Mesodermal cell (in vitro differentiated cells): ENCODE measurements at regions not wholly inside any gene's neighbourhood (a gene's known extent, or its start where the extent isn't known, plus 50 kb on each side); places are given as distances from the start of the nearest gene placed in this dataset.

ENCODE experiments used
- H3K27ac ChIP-seq: 2 replicates; pipeline ENCODE4 v1.7.0; 2013; ENCODE audit warnings: mild to moderate bottlenecking, low read depth, low read length, moderate library complexity; ENCODE audit not compliant: severe bottlenecking
- H3K36me3 ChIP-seq: 2 replicates; pipeline ENCODE4 v1.7.1; 2013; ENCODE audit warnings: mild to moderate bottlenecking, low read length, moderate library complexity; ENCODE audit not compliant: control insufficient read depth, insufficient read depth
- H3K4me1 ChIP-seq: one replicate; pipeline ENCODE4 v1.7.1; 2013; ENCODE audit warnings: mild to moderate bottlenecking, low read length; ENCODE audit not compliant: insufficient read depth, control insufficient read depth, poor library complexity, severe bottlenecking
- H3K4me3 ChIP-seq: 2 replicates; pipeline ENCODE4 v1.7.0; 2013; ENCODE audit warnings: low read length, control low read depth, mild to moderate bottlenecking; ENCODE audit not compliant: insufficient read depth, poor library complexity, severe bottlenecking; ENCODE audit errors: extremely low read depth
- H3K9me3 ChIP-seq: 2 replicates; pipeline ENCODE4 v1.7.1; 2013; ENCODE audit warnings: mild to moderate bottlenecking, low read length, moderate library complexity; ENCODE audit not compliant: control insufficient read depth
- WGBS, 2 experiments: methylation state at CpG; one replicate each; pipeline ENCODE4 v1.1.5; 2013; ENCODE audit warnings: missing lambda C conversion rate in 2 of 2; ENCODE audit not compliant: insufficient coverage in 2 of 2; 5-methylcytosine and 5-hydroxymethylcytosine counted together

- H3K9me3 ChIP-seq: peaks cover 16% of the 10 kb centered on the region
- H3K36me3 ChIP-seq: no peaks in the 10 kb centered on the region
- no peak overlapping the region for H3K4me3 ChIP-seq
- H3K27ac ChIP-seq: no peak overlapping the region
- H3K4me1 ChIP-seq: peaks cover 31% of the 10 kb centered on the region
- no CpG with 5 or more reads among the region's 2 CpGs for WGBS, 2 experiments
Observed at GRCh38 chr16:65525707-65526106, 403.8 kb upstream of the CDH11 start.

GRCh38 chr16:65524997-65525396 lies 403.1 kb upstream of the CDH11 start:
- Histone ChIP-seq H3K4me3 (no peak overlapping the region), H3K4me1 (peaks cover 34% of the 10 kb centered on the region), H3K9me3 (peaks cover 16% of the 10 kb centered on the region), H3K36me3 (no peaks in the 10 kb centered on the region), H3K27ac (peak overlapping the region; percentile 84)
- 86 to 90% methylated on average over 5 to 8 of the region's 8 CpGs for WGBS, 2 experiments

- H3K4me1 ChIP-seq: peaks cover 34% of the 10 kb centered on the region
- H3K36me3 ChIP-seq: no peaks in the 10 kb centered on the region
- peak overlapping the region; percentile 84 for H3K27ac ChIP-seq
- H3K9me3 ChIP-seq: peaks cover 16% of the 10 kb centered on the region
- WGBS, 2 experiments: no CpG with 5 or more reads among the region's 3 CpGs
- no peak overlapping the region for H3K4me3 ChIP-seq
Observed at GRCh38 chr16:65524231-65524630, 402.4 kb upstream of the CDH11 start.

DNA sequence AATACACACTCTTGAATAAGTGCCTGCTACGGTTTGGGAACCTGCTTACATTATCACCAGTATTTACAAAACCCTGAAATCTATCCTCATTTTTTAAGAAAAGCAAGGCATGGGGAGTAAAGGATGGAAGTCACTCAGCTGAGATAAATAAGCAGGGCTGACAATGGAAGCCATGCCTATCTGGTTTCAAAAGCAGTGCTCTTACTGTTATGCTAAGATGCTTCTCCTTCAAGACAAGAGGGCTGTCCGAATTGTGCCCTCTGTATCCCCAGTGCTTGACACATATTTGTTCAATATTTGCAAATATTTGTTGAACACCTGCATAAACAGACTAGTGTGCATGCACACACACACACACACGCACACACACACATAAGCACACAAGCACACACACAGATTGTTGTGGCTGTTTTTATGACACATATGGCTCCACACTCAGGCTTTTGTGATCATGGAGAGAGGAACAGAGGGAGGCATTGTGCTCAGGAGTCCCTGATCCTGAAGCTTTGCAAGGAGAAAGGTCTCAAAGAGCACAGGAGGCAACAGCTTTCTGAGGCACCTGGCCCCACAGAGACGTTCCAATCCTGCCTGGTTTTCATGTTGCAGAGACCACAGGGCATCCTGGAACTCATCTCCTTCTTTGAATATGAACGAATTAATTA lies 401.6 kb upstream of the CDH11 start:
- Histone ChIP-seq H3K27ac (peak overlapping the region; percentile 41), H3K4me3 (no peak overlapping the region), H3K4me1 (peaks cover 34% of the 10 kb centered on the region), H3K36me3 (no peaks in the 10 kb centered on the region), H3K9me3 (peaks cover 16% of the 10 kb centered on the region)
- WGBS, 2 experiments: 73 to 80% methylated on average over 2 to 3 of the region's 5 CpGs

GRCh38 chr16:65522412-65522811 lies 400.5 kb upstream of the CDH11 start:
- H3K27ac ChIP-seq: peak overlapping the region; percentile 77
- peaks cover 34% of the 10 kb centered on the region for H3K4me1 ChIP-seq
- no peaks in the 10 kb centered on the region for H3K36me3 ChIP-seq
- H3K4me3 ChIP-seq: no peak overlapping the region
- H3K9me3 ChIP-seq: peaks cover 12% of the 10 kb centered on the region
- WGBS, 2 experiments: 92 to 100% methylated on average over 1 to 7 of the region's 7 CpGs

DNA sequence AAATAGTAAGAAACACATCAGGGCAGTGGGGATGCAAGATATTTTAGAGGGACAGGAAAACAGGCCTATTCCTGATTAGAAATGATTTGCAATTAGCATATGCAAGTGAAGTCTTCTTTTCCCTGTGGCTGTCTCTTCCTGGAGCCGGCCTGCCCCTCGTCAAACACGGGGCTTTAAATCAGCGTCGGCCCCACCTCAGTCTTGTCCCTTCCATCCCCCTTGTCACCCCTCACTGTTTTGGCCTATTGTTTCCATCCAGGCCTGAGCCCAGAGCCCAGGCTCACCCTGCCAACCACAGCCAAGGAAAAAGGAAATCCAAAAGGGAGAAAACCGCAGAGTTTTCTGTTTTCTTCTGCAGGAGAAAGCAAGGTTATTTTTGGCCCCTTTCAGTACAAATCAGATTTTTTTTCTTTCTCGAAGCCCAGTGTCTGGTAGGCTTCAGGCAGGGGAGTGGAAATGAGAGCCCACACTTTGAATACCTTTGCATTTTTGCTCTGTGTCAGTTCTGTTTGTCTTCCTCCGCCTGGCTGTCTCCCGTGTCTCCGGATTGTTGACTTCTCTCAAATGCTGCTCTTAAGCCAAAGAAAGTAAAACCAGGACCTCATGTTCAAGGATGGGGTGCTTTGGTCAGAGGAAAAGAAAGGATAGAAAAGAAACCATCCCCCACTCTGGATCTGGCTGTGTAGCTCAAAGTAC lies 399.9 kb upstream of the CDH11 start:
- Histone ChIP-seq H3K4me3 (no peak overlapping the region), H3K9me3 (peaks cover 5% of the 10 kb centered on the region), H3K4me1 (peaks cover 34% of the 10 kb centered on the region), H3K27ac (peak overlapping the region; percentile 77), H3K36me3 (no peaks in the 10 kb centered on the region)
- 44% methylated on average over 8 of the region's 10 CpGs; no CpG with 5 or more reads in 1 of the 2 experiments for WGBS, 2 experiments

DNA sequence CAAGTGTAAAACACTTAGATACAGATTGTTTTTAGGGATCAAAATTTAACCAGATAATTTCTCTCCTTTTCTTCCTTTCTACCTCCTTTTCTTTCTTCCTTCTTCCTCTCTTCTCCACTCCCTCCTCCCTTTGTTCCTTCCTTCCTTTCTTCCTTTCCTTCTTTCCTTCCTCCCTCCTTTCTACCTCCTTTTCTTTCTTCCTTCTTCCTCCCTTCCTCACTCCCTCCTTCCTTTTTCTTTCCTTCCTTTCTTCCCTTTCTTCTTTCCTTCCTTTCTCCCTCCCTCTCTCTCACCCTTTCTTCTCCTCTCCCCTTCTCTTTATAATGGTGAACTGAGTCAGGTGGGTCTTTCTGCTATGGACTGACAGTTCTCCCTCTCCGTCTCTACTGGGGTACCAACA lies 397.5 kb upstream of the CDH11 start:
- no peaks in the 10 kb centered on the region for H3K9me3 ChIP-seq
- H3K4me1 ChIP-seq: peaks cover 28% of the 10 kb centered on the region
- no peak overlapping the region for H3K27ac ChIP-seq
- no peaks in the 10 kb centered on the region for H3K36me3 ChIP-seq
- WGBS, 2 experiments: 100% methylated on average over 1 of the region's 1 CpG
- no peak overlapping the region for H3K4me3 ChIP-seq

DNA sequence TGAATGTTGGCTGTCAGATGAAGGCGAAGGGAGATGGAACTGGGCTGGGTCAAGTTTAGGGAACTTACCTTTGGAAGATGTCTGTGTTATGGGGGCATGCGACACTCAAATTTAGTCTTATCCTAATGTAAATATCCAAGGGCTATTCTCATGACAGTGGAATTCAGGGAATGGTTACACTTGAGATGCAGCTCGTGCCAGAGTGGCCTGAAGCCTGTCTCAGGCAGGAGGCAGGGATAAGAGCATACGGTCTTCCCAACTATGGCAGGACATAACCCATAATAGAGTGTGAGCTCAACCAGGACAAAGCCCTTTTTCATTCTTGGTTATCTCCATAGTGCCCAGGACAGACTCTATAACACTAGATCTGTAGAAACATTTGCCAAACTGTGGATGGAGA lies 393.3 kb upstream of the CDH11 start:
- peaks cover 15% of the 10 kb centered on the region for H3K4me1 ChIP-seq
- 78 to 83% methylated on average over 3 to 4 of the region's 4 CpGs for WGBS, 2 experiments
- H3K27ac ChIP-seq: no peak overlapping the region
- no peaks in the 10 kb centered on the region for H3K36me3 ChIP-seq
- no peak overlapping the region for H3K4me3 ChIP-seq
- no peaks in the 10 kb centered on the region for H3K9me3 ChIP-seq

GRCh38 chr16:65510850-65511249 lies 389.0 kb upstream of the CDH11 start:
- Histone ChIP-seq H3K36me3 (no peaks in the 10 kb centered on the region), H3K4me3 (no peak overlapping the region), H3K4me1 (peaks cover 17% of the 10 kb centered on the region), H3K9me3 (no peaks in the 10 kb centered on the region), H3K27ac (peak overlapping the region; percentile 96)
- 58 to 79% methylated on average over 3 to 4 of the region's 7 CpGs for WGBS, 2 experiments

DNA sequence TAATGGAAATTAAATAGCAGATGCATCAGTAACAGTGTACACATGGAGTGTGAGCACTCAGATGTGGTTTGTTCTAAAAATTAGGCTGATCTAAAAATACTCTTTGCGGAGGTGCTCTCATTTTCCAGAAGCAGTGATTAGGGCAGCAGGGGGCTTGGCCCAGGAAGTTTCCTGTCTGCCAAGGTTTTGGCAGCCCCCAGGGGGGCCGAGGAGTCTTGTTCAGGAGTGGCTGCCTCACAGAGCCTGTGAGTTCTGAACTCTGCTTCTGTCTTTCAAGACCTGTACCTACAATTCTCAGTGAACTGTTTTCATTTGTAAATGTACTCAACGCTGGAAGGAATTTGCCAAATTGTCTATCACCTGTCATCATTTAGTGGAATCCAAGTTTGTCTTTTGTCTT lies 388.4 kb upstream of the CDH11 start:
- Histone ChIP-seq H3K36me3 (no peaks in the 10 kb centered on the region), H3K4me1 (peaks cover 15% of the 10 kb centered on the region), H3K4me3 (no peak overlapping the region), H3K27ac (peak overlapping the region; percentile 96), H3K9me3 (no peaks in the 10 kb centered on the region)
- 70 to 78% methylated on average over 2 of the region's 3 CpGs for WGBS, 2 experiments

DNA sequence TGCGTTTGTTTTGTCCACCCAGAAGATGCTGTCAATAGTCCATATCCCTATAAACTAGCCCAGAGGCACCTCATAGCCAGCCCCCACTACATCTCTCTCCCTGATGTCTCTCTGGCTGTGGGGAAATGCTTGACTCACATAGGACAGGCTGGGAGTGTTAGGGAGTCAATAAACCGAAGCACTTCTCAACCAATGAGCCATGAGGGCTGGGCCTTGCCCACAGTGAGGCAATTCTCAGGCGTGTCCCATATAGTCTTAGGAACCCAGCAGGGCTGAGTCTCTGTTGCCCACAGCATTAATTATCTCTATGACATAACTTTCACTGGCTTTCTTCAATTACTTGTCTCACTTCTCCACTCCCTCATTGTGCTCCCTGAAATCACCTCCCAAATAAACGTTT lies 387.3 kb upstream of the CDH11 start:
- H3K9me3 ChIP-seq: no peaks in the 10 kb centered on the region
- 93% methylated on average over 2 to 3 of the region's 4 CpGs for WGBS, 2 experiments
- peaks cover 15% of the 10 kb centered on the region for H3K4me1 ChIP-seq
- H3K36me3 ChIP-seq: no peaks in the 10 kb centered on the region
- H3K4me3 ChIP-seq: no peak overlapping the region
- no peak overlapping the region for H3K27ac ChIP-seq
